NCI-H2107 (cell line): ENCODE measurements at regions not wholly inside any gene's neighbourhood (a gene's known extent, or its start where the extent isn't known, plus 50 kb on each side); places are given as distances from the start of the nearest gene placed in this dataset.
"Not testable (repeated sequence)": the region's sequence is repeated elsewhere in the genome, so short reads cannot be mapped to it uniquely, and the experiment has no call there.

Source experiments
- DNase-seq: peaks from one replicate; lab custom pipeline; 2025; lab: John Stamatoyannopoulos, UW

GRCh38 chr22:44650806-44651205, 51.2 kb upstream of the PRR5 start:
- DNase-seq = no peak

GRCh38 chr22:44648821-44649565, 53.0 kb upstream of the PRR5 start:
- DNase-seq = no peak

GRCh38 chr22:44648085-44648820, 53.8 kb upstream of the PRR5 start:
- no peak for DNase-seq

- DNase-seq = no peak
Observed at GRCh38 chr22:44647141-44647540, 54.9 kb upstream of the PRR5 start.

- no peak for DNase-seq
Observed at GRCh38 chr22:44646668-44647067, 55.3 kb upstream of the PRR5 start.

DNA sequence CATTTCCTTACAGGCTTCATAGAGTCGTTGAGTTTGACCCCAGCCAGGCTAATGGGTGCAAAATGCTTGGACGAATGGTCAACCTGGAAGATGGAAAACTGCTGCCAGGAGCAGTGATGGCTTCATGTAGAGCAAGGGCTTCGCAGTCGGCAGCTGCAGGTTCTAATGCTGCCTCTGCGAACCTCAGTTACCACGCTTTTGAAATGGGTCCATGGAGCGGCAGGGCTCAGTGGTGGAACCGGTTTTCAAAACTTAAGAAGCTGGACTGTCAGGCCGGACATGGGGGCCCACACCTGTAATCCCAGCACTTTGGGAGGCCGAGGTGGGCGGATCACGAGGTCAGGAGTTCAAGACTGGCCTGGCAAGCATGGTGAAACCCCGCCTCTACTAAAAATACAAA, 55.9 kb upstream of the PRR5 start:
- no peak for DNase-seq

GRCh38 chr22:44645531-44645930, 56.5 kb upstream of the PRR5 start:
- no peak for DNase-seq

DNA sequence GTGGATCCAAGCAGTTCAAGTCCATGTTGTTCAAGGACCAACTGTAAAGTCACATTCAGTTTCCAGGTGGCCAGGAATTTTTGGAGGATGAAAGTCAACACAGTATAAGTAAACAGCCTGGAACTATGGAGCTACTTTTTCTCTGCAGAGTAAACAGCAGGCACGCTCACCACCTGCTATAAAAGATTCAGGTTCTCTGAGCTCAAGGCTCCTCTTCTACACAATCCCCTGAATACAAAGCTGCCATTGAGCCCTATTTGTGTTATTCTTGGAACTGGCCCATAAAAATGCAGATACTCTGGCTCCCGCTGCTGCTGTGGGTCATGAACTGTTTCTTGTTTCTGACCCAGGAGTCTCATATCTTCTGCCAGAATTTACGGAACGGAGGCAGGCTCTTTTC, 56.9 kb upstream of the PRR5 start:
- DNase-seq = no peak

- not testable (repeated sequence) for DNase-seq
Observed at GRCh38 chr22:44643526-44644101, 58.4 kb upstream of the PRR5 start.

DNA sequence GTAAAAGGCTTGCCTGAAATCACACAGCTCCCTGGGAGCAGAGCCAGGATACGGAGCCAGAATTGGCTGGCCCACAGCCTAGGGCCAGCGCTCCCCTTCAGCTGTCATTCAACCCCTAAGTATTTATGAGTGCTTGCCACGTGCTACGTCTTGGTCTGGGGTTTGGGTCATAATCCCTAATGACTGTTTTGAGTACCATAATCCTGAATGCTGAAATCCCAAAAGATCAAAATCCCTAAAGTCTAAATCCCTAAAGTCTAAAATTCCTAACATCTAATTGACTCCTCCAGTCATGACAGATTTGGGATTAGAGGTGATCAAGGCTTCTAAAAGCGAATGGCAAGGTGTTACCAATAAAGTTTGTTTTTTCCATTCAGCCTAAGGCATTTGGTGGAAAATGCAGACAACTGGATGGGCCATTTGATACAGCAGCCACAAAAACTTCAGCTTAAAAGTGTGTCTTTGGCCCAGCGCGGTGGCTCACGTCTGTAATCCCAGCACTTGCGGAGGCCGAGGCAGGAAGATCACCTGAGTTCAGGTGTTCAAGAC, 59.8 kb upstream of the PRR5 start:
- no peak for DNase-seq

GRCh38 chr22:44640618-44641155, 61.3 kb upstream of the PRR5 start:
- no peak for DNase-seq

DNA sequence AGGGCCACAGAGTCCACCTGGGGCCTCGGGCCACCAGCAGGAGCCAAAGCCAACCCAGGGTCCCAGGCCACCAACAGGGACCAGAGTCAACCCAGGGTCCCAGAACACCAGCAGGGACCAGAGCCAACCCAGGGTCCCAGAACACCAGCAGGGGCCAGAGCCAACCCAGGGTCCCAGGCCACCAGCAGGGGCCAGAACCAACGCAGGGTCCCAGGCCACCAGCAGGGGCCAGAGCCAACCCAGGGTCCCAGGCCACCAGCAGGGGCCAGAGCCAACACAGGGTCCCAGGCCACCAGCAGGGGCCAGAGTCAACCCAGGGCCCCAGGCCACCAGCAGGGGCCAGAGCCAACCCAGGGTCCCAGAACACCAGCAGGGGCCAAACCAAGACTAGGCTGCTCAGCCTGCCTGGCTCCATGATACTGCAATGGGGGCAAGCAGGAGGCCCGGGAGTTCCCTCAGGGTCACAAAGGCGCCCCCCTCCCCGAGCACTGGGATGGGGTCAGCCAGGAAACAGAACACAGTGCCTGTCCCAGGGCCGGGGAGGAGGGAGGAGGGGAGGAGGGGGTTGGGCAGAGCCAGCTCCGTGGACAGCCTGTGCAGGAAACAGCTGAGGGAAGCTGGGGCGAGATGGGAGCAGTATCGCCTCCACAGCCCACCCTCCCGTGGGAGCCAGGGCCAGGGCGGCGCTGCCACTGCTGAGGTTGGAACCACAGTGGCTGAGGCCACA, 62.0 kb upstream of the PRR5 start:
- DNase-seq = no peak

DNA sequence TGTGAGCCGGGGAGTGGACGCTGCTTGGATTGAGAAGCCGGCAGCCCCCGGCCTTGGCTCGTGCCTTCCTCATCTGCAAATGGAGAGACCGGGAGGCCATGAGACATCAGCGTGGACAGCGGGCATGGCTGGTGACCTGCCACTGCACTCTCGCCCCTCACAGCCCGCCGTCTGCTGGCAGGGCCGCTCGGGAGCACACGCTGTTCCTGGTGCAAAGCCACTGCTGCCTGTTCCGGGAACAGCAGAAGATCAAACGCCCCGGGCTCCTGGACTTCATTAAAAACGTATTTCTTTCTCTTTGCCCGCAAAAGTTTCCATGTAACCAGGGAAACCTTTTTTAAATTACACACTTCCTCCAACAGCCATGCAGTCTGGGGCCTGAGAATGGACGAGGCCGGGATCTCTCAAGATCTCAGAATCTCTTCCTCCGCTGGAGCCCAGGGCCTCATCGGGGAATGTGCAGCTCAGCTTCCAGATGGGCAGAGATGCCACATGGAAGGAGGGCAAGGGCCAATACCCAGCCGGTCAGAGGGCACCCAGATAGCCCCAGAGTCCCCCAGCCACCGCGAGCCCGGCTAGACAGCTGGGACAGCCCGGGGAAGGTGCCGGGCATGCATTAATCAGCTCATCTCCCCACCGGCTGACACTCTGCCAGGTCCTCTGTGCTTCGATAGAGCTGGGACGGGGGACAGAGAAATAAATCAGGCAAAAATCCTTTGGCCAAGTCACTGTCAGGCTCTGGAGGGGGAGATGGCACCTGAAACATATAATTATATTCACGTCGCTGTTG, 62.8 kb upstream of the PRR5 start:
- DNase-seq = no peak

DNA sequence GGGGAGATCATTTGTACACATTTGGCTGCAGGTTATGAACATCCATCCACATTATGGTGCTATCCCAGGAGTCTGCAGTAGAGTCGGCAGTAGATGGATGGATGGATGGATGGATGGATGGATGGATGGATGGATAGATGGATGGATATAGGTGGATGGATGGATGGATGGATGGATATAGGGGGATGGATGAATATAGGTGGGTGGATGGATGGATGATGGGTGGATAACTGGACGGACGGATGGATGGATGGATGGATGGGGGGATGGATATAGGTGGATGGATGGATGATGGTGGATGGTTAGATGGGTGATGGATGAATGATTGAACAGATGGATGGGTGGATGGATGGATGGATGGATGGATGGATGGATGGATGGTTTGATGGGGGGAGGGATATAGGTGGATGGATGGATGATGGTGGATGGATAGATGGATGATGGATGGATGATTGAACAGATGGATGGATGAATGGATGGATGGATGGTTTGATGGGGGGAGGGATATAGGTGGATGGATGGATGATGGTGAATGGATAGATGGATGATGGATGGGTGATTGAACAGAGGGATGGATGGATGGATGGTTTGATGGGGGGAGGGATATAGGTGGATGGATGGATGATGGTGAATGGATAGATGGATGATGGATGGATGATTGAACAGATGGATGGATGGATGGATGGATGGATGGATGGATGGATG, 65.3 kb upstream of the PRR5 start:
- DNase-seq = not testable (repeated sequence)

DNA sequence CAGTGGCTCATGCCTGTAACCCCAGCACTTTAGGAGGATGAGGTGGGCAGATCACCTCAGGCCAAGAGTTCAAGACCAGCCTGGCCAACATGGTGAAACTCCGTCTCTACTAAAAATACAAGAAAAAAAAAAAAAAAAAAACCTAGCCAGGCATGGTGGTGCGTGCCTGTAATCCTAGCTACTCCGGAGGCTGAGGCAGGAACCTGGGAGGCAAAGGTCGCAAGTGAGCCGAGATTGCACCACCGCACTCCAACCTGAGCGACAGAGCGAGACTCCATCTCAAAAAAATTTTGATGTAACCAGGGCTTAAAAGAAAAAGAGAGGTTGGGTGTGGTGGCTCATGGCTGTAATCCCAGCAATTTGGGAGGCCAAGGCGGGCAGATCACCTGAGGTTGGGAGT, 66.4 kb upstream of the PRR5 start:
- DNase-seq = not testable (repeated sequence)

GRCh38 chr22:44634426-44635321, 67.3 kb upstream of the PRR5 start:
- DNase-seq = no peak

DNA sequence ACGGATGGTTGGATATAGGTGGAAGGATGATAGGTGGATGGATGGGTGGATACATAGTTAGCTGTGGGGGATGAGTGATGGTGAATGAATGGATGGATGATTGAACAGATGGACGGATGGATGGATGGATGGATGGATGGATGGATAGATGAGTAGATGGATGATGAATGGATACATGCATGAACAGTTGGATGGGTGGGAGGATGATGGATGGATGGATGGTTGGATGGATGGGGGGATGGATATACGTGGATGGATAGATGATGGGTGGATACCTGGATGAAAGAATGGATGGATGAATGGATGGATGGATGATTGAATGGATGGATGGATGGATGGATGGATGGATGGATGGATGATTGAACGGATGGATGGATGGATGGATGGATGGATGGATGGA, 68.4 kb upstream of the PRR5 start:
- no peak for DNase-seq

GRCh38 chr22:44632541-44633396, 69.2 kb upstream of the PRR5 start:
- no peak for DNase-seq

DNA sequence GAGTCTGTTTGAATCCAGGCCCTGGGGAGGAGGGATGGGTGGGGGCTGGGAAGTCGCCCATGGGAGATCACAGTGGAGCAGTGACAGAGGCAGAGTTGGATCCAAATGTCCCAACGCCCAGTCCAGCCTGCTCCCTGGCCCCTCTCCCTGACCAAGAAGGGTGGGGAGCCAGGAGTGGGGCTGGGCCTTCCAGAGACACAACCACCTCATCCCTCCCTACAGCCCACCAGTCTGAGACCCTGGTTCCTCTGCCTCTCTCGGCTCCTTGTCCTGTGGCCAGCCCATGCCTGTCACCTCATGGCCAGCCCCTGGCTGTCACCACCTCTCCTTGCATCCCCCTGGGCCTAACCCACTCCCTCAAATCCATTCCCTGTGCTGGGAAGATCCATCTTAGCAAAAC, 71.2 kb upstream of the PRR5 start:
- no peak for DNase-seq
